ENCODE measurements at regions not wholly inside any gene's neighbourhood (a gene's known extent, or its start where the extent isn't known, plus 50 kb on each side); places are given as distances from the start of the nearest gene placed in this dataset.

- no peak overlapping the region for H3K4me2 ChIP-seq (ENCODE audit: low read length)
- no peak overlapping the region for H3K4me3 ChIP-seq (replicated peaks in 1 of 2; ENCODE audit: low read depth in 1 of 2, low read length in 2 of 2)
- H3K4me1 ChIP-seq (ENCODE audit: control insufficient read depth in 1 of 2, insufficient read depth in 2 of 2, low read length in 2 of 2), result peaks cover 0 to 5% of the 10 kb centered on the region in 2 experiments; a peak in 1 of 4 replicates
- intact Hi-C loops (cut with micrococcal nuclease), result no loop called here
- H3K36me3 ChIP-seq (ENCODE audit: control insufficient read depth in 1 of 2, insufficient read depth in 2 of 2, low read length in 2 of 2), result no peaks in the 10 kb centered on the region
- H3K27me3 ChIP-seq (ENCODE audit: insufficient read depth, low read length), result no peaks in the 10 kb centered on the region
- no TSS peak for BruUV-seq (replicated peaks)
- H3K27ac ChIP-seq (ENCODE audit: low read depth, low read length), result no peak overlapping the region
- H3K9me3 ChIP-seq (ENCODE audit: control insufficient read depth in 1 of 2, insufficient read depth in 1 of 2, low read depth in 1 of 2, low read length in 2 of 2), result no peaks in the 10 kb centered on the region
- ATAC-seq (no peak), DNase-seq (ENCODE audit: low read depth, low spot score) (no peak)
- ChIA-PET CTCF (no interaction called here), POLR2A (no interaction called here), RAD21 (ENCODE audit: low non-redundant PET in 1 of 2, low total read pairs in 2 of 2, uncharacterized antibody in 2 of 2, unreplicated experiment in 2 of 2) (no interaction called here)
- no peaks in the 10 kb centered on the region for H4K20me1 ChIP-seq (ENCODE audit: insufficient read depth)
- H3K9me2 ChIP-seq (ENCODE audit: insufficient read depth), result no peaks in the 10 kb centered on the region
- H3K9ac ChIP-seq (ENCODE audit: low read length), result no peak overlapping the region
- TF ChIP-seq POLR2AphosphoS5 (IDR thresholded peaks at IDR 0.05; ENCODE audit: low read depth, low read length) (no peak), YY1 (IDR thresholded peaks at IDR 0.05; ENCODE audit: extremely low read depth, insufficient replicate concordance, low read depth, low read length) (no peak), FOSL1 (IDR thresholded peaks at IDR 0.05; ENCODE audit: low read depth) (no peak), CBX3 (IDR thresholded peaks at IDR 0.05; ENCODE audit: low read depth) (no peak), CTCF (IDR thresholded peaks at IDR 0.05 in 2 of 3, conservative IDR thresholded peaks at IDR 0.05 in 1 of 3; ENCODE audit: borderline replicate concordance in 1 of 3, insufficient read depth in 1 of 3, low read depth in 2 of 3, low read length in 2 of 3) (no peak), EZH2 (IDR thresholded peaks at IDR 0.05) (no peak), ZBTB33 (IDR thresholded peaks at IDR 0.05; ENCODE audit: extremely low read depth, insufficient replicate concordance, low read length) (no peak), ZNF274 (IDR thresholded peaks at IDR 0.05; ENCODE audit: low read depth, low read length) (no peak), REST (IDR thresholded peaks at IDR 0.05; ENCODE audit: low read depth) (no peak), EZH2phosphoT487 (IDR thresholded peaks at IDR 0.05; ENCODE audit: borderline replicate concordance) (no peak), ELF1 (IDR thresholded peaks at IDR 0.05; ENCODE audit: borderline replicate concordance, low read depth) (no peak), TCF7L2 (IDR thresholded peaks at IDR 0.05; ENCODE audit: borderline replicate concordance, extremely low read depth, insufficient read depth, insufficient read length) (no peak), POLR2A (IDR thresholded peaks at IDR 0.05; ENCODE audit: borderline replicate concordance, extremely low read depth, insufficient read depth, insufficient read length) (no peak), MAX (IDR thresholded peaks at IDR 0.05) (no peak), SRF (IDR thresholded peaks at IDR 0.05; ENCODE audit: low read depth) (no peak), SP1 (IDR thresholded peaks at IDR 0.05; ENCODE audit: low read depth) (no peak)
- H2AFZ ChIP-seq (ENCODE audit: low read depth, low read length, poor library complexity, severe bottlenecking), result no peak overlapping the region
- H3K79me2 ChIP-seq (ENCODE audit: insufficient read depth, low read length), result no peaks in the 10 kb centered on the region
Observed at GRCh38 chr6:132020138-132020581, 69.0 kb upstream of the CCN2 start.

Measured in HCT116 (cell line).